ENCODE measurements at regions not wholly inside any gene's neighbourhood (a gene's known extent, or its start where the extent isn't known, plus 50 kb on each side); places are given as distances from the start of the nearest gene placed in this dataset.

GRCh38 chr11:26931248-26931631 lies 62.7 kb upstream of the FIBIN start:
- TF ChIP-seq MLX (CRISPR knock-in tag; conservative IDR thresholded peaks at IDR 0.05) (no peak), MAX (CRISPR knock-in tag; IDR thresholded peaks at IDR 0.05) (no peak), CREB1 (IDR thresholded peaks at IDR 0.05) (no peak), CREB1 (CRISPR knock-in tag; IDR thresholded peaks at IDR 0.05) (no peak), STAT5B (CRISPR knock-in tag; IDR thresholded peaks at IDR 0.05) (no peak), FOXM1 (IDR thresholded peaks at IDR 0.05; ENCODE audit: low read depth) (no peak), FOXM1 (CRISPR knock-in tag; IDR thresholded peaks at IDR 0.05; ENCODE audit: low read depth) (no peak)

Measured in K562 (cell line).